ENCODE measurements at regions not wholly inside any gene's neighbourhood (a gene's known extent, or its start where the extent isn't known, plus 50 kb on each side); places are given as distances from the start of the nearest gene placed in this dataset.
A peak's percentile ranks its signal among the peaks of the same experiment; 100 is the strongest.
"Not testable (repeated sequence)": the region's sequence is repeated elsewhere in the genome, so short reads cannot be mapped to it uniquely, and the experiment has no call there.

GRCh38 chr9:26504057-26504456 is 388.5 kb downstream of the CAAP1 start:
- Histone ChIP-seq H3K27me3 (ENCODE audit: control insufficient read depth in 3 of 3, insufficient read depth in 3 of 3, low read length in 2 of 3) (no peaks in the 10 kb centered on the region), H3K27ac (ENCODE audit: low read depth in 1 of 2, low read length in 1 of 2) (no peak overlapping the region), H3K4me3 (no peak overlapping the region), H3K4me1 (ENCODE audit: control insufficient read depth in 5 of 5, insufficient read depth in 5 of 5, low read length in 5 of 5) (no peaks in the 10 kb centered on the region), H3K9me3 (ENCODE audit: control insufficient read depth in 4 of 4, insufficient read depth in 3 of 4, low read length in 3 of 4) (no peaks in the 10 kb centered on the region), H3K9ac (ENCODE audit: insufficient read depth in 1 of 2, low read length in 2 of 2) (no peak overlapping the region), H3K36me3 (ENCODE audit: control insufficient read depth in 4 of 4, insufficient read depth in 4 of 4, low read length in 4 of 4) (no peaks in the 10 kb centered on the region)
- TF ChIP-seq CTCF (IDR thresholded peaks at IDR 0.05; ENCODE audit: control extremely low read depth, extremely low read depth), result no peak
- ATAC-seq (ENCODE audit: insufficient read depth, low FRiP score) (no peak), DNase-seq (peak in 2 of 3 donors; percentile 18 to 41)
- 33 to 34% methylated on average over 2 of the region's 2 CpGs for WGBS, 2 donors

GRCh38 chr9:26502311-26502710 is 390.3 kb downstream of the CAAP1 start:
- no peak for TF ChIP-seq CTCF (IDR thresholded peaks at IDR 0.05; ENCODE audit: control extremely low read depth, extremely low read depth)
- H3K9ac ChIP-seq (ENCODE audit: insufficient read depth in 1 of 2, low read length in 2 of 2), result no peak overlapping the region
- H3K27ac ChIP-seq (ENCODE audit: low read depth in 1 of 2, low read length in 1 of 2), result no peak overlapping the region
- H3K9me3 ChIP-seq (ENCODE audit: control insufficient read depth in 4 of 4, insufficient read depth in 3 of 4, low read length in 3 of 4), result no peaks in the 10 kb centered on the region
- 62 to 64% methylated on average over 3 of the region's 3 CpGs for WGBS, 2 donors
- no peaks in the 10 kb centered on the region for H3K27me3 ChIP-seq (ENCODE audit: control insufficient read depth in 3 of 3, insufficient read depth in 3 of 3, low read length in 2 of 3)
- no peak overlapping the region for H3K4me3 ChIP-seq
- no peaks in the 10 kb centered on the region for H3K4me1 ChIP-seq (ENCODE audit: control insufficient read depth in 5 of 5, insufficient read depth in 5 of 5, low read length in 5 of 5)
- ATAC-seq (ENCODE audit: insufficient read depth, low FRiP score) (no peak), DNase-seq (peak in 2 of 3 donors; percentile 17 to 44)
- no peaks in the 10 kb centered on the region for H3K36me3 ChIP-seq (ENCODE audit: control insufficient read depth in 4 of 4, insufficient read depth in 4 of 4, low read length in 4 of 4)

- WGBS, 2 donors, result 60 to 68% methylated on average over 3 of the region's 3 CpGs
Observed at GRCh38 chr9:26500471-26500870, 392.1 kb downstream of the CAAP1 start.

GRCh38 chr9:26492608-26493521 is 399.7 kb downstream of the CAAP1 start:
- WGBS, 2 donors, result 95% methylated on average over 56 to 59 of the region's 59 CpGs
- H3K4me1 ChIP-seq (ENCODE audit: control insufficient read depth in 5 of 5, insufficient read depth in 5 of 5, low read length in 5 of 5); H3K27ac ChIP-seq (ENCODE audit: low read depth in 1 of 2, low read length in 1 of 2); H3K27me3 ChIP-seq (ENCODE audit: control insufficient read depth in 3 of 3, insufficient read depth in 3 of 3, low read length in 2 of 3); DNase-seq; H3K9ac ChIP-seq (ENCODE audit: insufficient read depth in 1 of 2, low read length in 2 of 2); ATAC-seq (ENCODE audit: insufficient read depth, low FRiP score); H3K36me3 ChIP-seq (ENCODE audit: control insufficient read depth in 4 of 4, insufficient read depth in 4 of 4, low read length in 4 of 4); H3K4me3 ChIP-seq: not testable (repeated sequence)
- H3K9me3 ChIP-seq (ENCODE audit: control insufficient read depth in 4 of 4, insufficient read depth in 3 of 4, low read length in 3 of 4), result peaks cover 0 to 11% (median 3%) of the 10 kb centered on the region in 4 donors

More at GRCh38 chr9:26500471-26500870, 392.1 kb downstream of the CAAP1 start:
- Histone ChIP-seq H3K27ac (ENCODE audit: low read depth in 1 of 2, low read length in 1 of 2) (no peak overlapping the region), H3K4me3 (no peak overlapping the region), H3K9me3 (ENCODE audit: control insufficient read depth in 4 of 4, insufficient read depth in 3 of 4, low read length in 3 of 4) (no peaks in the 10 kb centered on the region), H3K36me3 (ENCODE audit: control insufficient read depth in 4 of 4, insufficient read depth in 4 of 4, low read length in 4 of 4) (no peaks in the 10 kb centered on the region), H3K4me1 (ENCODE audit: control insufficient read depth in 5 of 5, insufficient read depth in 5 of 5, low read length in 5 of 5) (no peaks in the 10 kb centered on the region), H3K9ac (ENCODE audit: insufficient read depth in 1 of 2, low read length in 2 of 2) (no peak overlapping the region), H3K27me3 (ENCODE audit: control insufficient read depth in 3 of 3, insufficient read depth in 3 of 3, low read length in 2 of 3) (no peaks in the 10 kb centered on the region)
- no peak for ATAC-seq (ENCODE audit: insufficient read depth, low FRiP score)
- DNase-seq, result no peak
- no peak for TF ChIP-seq CTCF (IDR thresholded peaks at IDR 0.05; ENCODE audit: control extremely low read depth, extremely low read depth)

GRCh38 chr9:26491922-26492607 is 400.5 kb downstream of the CAAP1 start:
- not testable (repeated sequence) for H3K36me3 ChIP-seq (ENCODE audit: control insufficient read depth in 4 of 4, insufficient read depth in 4 of 4, low read length in 4 of 4); H3K4me3 ChIP-seq; H3K27ac ChIP-seq (ENCODE audit: low read depth in 1 of 2, low read length in 1 of 2); DNase-seq; H3K4me1 ChIP-seq (ENCODE audit: control insufficient read depth in 5 of 5, insufficient read depth in 5 of 5, low read length in 5 of 5); H3K27me3 ChIP-seq (ENCODE audit: control insufficient read depth in 3 of 3, insufficient read depth in 3 of 3, low read length in 2 of 3); ATAC-seq (ENCODE audit: insufficient read depth, low FRiP score); H3K9ac ChIP-seq (ENCODE audit: insufficient read depth in 1 of 2, low read length in 2 of 2)
- peaks cover 0 to 11% (median 3%) of the 10 kb centered on the region in 4 donors for H3K9me3 ChIP-seq (ENCODE audit: control insufficient read depth in 4 of 4, insufficient read depth in 3 of 4, low read length in 3 of 4)
- 94 to 95% methylated on average over 35 of the region's 35 CpGs for WGBS, 2 donors

Data from lung (tissue), 11 donors.